IPS-NIHi11 (cell line): ENCODE measurements at regions not wholly inside any gene's neighbourhood (a gene's known extent, or its start where the extent isn't known, plus 50 kb on each side); places are given as distances from the start of the nearest gene placed in this dataset.
"Not testable (repeated sequence)": the region's sequence is repeated elsewhere in the genome, so short reads cannot be mapped to it uniquely, and the experiment has no call there.

Experiments used
- DNase-seq: peaks from one replicate; pipeline ENCODE4 v3.0.0; 2012; ENCODE audit warnings: mixed read lengths, low spot score

DNA sequence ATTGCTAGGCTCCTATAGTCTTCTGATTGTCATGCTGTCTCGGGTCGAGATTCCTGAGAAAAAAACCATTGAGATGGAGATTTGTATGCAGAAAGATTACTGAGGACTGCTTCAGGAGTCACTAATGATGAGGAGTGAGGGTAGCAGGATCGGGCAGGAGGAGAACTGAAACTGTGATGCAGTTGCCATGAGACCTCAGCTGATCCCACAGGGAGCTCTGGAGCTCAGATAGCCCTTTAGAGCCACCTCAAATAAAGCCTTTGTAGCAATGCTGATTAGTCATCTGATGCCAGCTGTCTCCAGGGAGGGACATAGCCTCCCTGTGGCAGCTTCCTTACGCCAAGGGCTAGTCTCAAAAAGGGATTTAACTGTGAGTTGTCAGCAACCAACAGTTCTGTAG lies 256.9 kb downstream of the DMAC1 start:
- peak; percentile 10 for DNase-seq

DNA sequence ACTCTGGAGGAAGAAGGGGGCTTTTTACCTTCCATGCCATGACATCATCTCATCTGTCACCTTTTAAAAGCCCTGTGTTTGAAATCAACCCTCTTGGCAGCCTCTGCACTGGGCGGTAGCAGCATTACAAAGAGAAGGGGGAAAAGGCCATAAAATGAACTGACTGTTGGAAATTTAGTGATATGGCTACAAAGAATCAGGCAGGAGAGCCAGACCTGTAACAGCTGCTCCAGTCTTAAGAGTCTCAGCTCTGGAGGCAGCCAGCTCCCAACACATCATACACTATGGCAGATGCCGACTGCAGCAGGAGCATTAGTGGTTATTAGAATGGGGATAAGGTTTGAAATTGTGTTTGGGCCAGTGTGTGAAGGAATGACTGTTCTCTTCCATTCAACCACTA lies 257.5 kb downstream of the DMAC1 start:
- no peak for DNase-seq

DNA sequence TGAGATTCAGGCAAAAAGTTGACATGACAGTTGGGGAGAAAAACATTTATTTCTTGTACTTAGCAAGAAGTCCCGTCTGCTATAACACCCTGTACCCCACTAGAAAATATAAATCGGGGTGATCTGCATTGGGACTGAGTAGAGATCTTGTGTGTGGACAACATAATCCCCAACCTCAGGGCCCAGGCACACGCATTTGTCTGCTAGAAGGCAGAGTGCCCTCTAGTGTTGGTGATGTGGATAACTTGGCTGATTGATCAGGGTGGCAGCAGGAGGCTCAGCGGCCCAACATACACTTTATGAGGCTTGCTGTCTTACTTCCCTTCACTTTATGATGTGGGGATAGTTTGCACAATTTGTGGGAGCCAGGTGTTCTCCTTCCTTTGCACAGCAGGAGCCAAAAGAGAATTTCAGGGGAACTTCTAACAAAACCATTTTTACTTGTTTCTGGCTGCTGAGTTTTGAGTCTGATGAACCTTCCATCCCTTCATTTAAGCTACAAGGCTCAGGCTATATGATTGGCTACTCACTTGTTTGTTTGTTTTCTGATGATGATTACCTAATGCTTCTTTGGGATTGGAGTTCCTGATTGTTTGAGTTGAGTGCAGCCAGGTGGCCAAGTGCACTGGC lies 263.2 kb downstream of the DMAC1 start:
- peak; percentile 73 for DNase-seq

DNA sequence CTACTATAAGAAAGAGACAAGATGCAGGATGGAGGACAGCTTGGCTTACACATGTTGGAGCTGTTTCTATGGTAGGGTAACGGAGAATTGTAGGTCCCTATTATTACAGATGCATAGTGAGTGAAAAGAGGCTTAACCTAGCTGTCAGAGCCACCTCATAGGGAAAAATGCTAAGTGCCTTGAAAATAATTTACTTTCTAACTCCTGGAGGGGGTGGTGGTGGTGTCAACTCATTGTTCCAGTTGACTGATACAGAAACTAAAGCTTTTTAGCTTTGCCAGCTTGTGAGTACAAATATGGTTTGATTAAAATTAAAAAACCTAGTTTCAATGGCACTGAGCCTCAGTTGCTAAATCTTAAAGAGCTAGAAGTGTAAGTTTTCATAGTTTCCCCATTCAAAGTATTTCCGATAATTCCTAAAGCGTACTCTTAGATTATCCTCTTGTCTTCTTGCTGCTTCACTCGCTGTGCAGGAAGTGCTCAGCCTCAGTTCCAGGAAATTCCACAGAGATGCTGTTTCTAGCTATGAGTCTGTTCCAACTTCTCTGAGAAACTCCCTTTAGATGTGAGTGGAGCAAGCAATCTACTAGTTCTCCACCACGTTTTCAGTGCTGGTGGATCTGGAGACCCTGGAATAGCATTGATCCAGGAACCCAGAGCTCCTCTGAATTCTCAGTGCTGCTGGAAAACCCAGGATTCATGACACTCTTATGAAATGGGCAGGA lies 265.2 kb downstream of the DMAC1 start:
- no peak for DNase-seq

DNA sequence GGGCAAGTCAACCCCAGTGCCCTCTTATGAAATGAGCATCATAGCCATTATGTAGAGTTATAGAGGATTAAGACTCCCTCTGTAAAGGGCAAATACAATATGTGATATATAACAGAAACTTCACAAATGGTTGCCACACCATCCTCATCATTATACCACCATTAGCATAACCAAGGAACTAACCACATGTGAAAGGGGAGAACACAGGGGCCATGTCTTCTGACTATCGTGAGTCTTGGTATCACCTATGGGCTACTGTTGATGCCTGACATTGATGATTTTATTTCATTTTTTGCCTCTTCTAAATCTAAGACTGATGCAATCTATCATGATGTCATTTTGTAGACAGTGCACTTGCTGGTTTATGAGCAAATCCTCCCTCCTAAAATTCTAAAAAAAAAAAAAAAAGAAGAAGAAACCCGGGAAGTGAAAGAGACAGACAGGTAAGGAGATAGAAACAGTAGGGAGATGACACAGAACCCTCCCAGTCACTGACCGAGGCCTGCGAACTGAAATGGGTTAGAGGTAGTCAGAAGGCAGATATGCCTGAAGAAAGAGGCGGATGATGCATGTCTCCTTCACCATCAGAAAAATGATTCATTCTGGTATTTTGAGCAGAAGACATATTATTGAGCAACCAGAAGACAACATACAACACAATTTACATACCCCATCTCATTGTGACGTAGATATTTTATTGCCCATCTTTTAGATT lies 266.0 kb downstream of the DMAC1 start:
- no peak for DNase-seq

DNA sequence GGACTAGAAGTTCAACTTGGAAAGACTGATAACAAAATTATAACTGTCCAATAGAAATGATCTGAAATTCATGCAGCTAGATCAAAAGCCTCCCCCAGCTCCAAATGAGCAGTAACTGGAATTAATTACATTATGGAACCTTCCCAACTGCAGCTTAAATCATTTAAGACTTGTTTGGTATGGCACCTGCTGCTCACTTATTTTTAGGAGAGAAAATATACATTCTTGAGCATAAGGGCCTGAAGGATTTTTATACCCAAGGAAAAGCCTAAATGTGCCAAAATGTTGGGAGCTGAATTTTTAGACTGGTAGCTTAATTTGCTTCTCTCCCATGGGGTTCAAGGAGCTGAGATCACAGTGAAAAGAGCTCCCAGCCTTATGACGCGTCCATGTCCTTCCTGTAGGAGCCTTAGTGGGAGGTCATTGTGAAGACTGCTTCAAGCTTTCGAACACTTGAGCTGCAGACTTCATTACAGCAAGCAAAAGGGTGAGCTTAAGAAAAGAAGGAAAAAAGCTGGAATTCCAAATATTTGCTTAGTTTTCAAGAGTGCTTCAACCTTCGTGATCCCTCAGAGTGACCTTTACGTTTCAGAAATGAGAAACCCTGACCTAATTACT lies 276.0 kb downstream of the DMAC1 start:
- DNase-seq: no peak

DNA sequence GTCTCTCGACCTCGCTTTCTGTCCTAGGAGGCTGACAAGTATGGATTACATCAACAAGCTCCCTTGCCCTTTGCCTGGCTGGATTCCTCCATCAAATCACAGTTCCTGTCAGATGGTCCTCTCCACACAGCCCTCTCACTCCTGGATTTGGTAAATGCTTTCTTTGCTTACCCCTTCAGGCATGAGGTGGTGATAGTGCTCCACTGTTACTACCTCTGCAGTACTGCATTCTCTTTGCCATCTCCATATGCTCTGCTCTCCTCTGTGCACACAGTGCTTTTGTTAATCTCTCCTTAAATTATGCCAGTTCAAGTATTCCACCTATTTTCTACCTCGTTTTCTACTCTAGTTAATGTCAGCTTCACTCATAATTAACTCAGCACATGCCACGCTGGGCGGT lies 279.2 kb downstream of the DMAC1 start:
- no peak for DNase-seq

DNA sequence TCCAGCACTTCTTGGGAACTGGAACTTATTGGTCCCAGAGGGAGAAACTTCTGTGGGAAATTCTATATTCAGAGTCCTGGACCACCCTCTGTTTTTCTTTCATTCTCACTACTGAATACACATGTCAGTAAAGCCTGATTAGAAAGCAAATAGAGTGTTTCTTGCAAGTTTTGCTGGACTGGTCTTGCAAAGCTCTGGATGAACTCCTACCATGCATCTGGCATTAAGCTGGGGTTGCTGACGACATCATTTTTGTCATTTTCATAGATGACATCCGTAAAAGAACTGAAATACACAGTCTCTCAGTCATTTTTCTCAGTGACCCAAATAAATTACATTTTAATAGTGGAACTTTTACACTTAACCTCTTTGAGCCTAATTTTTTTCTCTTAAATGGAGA lies 283.2 kb downstream of the DMAC1 start:
- DNase-seq: no peak

DNA sequence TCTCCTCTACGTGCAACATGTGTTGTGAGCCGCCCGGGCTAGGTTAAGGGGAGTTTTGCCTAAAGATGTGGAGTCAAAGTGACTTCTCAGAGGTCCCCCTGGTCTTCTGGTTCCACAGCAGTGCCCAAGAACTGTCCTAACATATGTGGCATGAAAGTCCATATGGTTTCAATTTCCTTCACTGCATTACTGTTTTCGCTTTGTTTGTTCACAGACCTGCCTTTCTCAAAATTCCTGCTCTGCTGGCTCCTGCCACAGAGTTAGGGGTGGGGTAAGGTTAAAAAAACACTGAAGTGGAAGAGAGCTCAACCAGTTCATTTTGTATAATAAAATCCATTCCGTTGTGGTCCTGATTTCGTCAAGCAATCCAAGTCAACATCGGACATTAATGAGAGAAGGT lies 289.4 kb downstream of the DMAC1 start:
- DNase-seq: no peak

DNA sequence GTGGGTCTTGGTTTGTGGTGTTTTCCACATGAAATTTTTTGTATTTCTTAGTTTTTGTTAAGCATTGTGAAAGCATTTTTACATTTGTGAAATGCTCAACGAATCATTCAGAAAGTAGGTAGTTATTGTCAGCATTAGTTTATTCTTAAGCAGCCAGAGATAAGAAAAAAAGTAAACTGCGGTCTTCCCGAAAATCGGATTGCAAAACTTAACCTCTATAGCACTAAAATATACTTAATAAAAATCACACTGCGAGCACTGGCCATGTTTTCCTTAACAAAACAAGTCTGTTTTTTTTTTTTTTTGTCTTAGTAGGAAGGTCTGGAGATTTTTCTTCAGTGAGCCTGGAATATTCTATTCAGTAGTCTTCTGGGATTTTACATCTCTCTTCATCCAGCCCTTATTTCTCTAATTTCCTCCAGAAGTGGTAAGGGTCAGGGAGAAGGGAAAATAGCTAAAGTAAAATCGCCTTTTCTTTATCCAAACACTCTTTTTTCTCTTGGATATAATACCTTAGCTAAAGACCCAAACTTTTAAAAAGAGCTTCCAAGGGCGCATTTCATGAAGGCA lies 289.9 kb downstream of the DMAC1 start:
- no peak for DNase-seq

DNA sequence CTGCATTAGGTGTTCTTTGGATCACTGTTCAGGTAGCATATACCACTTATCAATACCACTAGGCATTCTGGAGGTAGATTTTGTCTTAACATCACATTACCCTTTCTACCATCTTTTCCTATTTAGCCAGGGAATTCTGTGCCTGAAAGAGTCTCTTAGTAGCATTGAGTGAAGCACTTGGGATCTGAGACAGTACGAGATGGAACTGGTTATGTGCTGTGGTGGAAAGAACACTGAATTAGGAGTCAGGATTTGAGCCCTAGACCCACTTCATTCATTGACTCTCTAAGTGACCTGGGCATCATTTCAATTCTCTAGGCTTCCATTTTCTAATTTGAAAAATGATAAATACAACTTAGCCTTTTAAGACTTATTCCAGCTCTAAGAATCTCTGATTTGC lies 291.1 kb downstream of the DMAC1 start:
- DNase-seq: no peak

DNA sequence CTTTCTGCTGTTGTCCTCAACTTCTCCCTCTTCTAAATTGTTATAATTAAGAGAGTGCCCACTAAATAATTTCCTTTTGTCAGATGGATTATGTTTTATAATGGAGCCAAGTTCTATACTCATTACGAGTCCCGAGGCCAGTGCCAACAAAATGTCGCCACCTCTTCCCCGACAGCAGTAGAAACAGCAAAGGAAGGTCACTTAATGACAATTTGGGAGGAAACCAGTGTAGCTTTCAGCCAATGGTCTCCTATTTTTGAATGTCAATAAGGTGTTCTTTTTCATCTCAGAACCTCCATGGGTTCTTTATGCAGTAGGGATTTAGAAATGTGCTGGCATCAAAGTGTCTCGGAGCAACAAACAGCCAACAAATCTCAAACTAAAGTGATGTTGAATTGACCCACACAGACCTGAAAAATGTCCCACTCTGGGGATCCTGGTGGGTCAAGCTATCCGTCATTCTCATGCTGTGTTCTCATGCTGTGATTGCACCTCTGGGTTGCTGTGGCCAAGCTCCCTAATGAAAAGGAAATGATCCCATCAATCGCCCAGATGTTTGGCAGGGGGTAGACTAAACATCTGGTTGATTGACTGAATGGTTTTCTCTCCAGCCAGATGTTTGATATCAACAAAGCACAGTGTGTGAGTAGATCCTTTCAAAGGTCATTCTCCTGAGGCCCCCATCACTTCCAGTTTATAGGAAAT lies 291.9 kb downstream of the DMAC1 start:
- no peak for DNase-seq

DNA sequence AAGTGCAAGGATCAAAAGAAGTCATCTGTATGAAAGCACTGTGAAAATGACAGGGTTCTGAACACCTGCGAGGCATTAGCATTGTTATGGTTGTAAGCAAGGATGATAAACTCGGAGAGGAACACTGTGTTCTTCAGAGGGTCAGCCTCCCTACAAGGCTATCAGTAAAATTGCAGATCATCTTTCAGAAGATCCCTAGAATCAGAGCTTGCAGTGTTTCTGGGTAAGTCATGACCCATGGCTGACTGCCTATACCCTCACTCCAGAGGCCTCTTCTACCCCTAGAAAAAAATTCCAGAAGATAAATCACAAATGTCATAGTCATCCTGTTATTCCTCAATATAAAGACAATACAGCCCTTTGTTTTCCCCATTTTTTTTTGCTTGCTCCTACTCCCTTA lies 292.6 kb downstream of the DMAC1 start:
- no peak for DNase-seq

DNA sequence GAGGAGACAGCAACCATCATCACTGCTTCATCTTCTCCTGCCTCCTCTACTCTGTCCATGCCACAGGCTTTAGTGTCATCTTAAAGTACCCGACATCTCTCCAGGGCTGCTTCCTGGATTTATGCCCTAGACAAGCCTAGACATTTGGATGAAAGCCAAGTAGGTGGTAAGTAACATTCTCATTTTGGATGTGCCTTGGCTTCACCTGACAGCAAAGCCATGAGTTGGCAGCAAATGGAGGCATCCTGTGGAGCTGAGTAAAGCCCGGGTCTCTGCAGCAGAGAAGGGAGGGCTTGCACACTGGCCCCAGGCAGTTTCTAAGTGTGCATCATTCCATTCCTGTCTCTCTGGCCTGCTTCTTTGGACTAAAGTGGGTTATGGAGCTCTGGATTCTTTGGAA lies 299.1 kb downstream of the DMAC1 start:
- DNase-seq: no peak

DNA sequence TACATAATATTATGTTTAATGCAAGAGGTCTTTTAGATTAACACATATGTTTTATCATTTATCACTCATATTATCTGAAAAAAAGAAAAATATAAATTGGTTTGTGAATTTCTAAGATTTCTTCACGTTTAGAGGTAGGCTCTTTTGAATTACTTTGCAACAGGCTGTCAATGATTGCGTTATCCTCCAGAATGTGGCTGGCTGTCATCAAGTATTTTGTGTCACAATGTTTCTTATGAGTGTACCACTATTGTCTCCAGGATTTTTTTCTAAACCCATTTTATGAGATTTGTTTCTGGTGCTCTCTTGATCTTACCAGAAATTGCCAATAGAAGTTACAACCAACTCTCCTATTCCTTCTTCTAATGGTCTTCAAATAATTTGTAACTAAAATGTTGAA lies 307.9 kb downstream of the DMAC1 start:
- DNase-seq: no peak

DNA sequence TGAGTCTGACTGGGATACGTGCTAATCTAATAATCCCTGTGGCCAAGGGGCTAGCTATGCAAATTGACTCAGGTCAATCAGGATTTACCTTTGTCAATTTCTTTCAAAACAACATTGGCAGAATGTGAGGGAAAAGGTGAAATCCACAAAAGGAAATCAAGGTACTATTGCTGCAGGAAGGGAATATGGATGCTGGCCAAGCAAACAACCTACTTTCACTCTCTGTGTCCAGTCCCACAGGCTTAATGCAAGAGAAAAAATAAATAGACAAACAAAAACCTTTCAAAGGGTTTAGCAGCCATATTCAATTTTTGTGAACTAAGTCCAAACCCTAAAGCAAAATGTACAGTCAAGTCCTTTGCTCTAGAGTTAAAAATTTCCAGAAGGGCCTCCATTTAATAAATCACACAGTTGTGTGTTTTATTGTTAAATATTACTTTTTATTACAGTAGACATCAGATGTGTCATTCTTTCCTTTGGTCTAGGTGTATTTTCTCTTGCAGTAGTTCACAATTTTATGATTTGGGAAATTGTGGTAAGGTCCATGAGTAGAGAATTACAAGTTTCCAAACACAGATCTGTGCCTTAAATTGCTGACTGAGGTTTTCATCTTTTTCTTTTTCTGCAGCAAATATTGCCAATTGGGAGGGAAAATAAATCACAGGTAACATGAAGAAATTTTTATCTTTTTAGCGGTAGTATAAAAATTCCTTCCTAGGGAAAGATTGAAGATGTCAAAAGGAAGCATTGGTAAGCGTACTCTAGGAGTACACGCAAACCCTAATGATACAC lies 309.1 kb downstream of the DMAC1 start:
- DNase-seq: no peak

DNA sequence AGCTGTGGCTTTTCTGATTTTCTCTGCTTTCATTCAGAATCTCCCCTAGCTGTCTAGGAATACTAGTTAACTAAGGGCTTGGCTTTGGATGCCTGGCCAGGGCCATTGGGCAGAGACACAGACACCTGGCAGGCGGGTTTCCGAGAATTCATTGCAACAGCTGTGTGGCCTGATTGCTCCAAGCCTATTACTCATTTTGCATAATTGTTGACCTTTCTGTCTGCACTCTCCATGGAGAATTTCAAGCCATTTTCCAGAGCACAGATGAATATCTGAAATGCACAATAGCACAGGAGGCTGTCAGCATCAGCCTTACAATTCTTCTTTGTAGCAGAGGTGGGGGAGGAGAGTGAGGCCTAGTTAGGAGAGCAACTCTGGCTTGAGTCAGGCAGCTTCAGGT lies 310.5 kb downstream of the DMAC1 start:
- no peak for DNase-seq

DNA sequence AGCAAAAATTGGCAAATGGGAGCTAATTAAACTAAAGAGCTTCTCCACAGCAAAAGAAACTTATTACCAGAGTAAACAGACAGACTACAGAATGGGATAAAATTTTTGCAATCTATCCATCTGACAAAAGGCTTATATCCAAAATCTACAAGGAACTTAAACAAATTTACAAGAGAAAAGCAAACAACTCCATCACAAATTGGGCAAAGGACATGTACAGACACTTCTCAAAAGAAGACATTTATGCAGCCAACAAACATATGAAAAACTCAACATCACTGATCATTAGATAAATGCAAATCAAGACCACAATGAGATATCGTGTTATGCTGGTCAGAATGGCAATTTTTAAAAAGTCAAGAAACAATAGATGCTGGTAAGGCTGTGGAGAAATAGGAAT lies 315.6 kb downstream of the DMAC1 start:
- DNase-seq: not testable (repeated sequence)

DNA sequence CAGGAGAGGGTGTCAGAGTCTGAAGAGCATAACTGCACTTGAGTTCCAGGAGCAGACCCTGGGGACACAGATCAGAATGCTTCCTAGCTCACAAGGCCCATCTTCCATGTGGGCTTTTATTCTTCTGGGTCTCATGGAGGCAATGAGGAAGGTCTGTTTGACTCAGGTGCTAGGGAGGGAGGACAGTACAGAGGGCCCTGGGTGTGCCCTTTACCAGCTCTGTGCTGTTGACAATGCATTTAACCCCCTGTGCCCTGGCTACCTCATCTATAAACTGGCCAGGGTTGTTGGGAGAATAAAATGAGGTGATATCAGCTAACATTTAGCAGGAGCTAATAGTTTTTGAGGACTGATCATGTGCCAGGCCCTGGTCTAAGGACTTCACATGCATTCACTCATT lies 318.0 kb downstream of the DMAC1 start:
- DNase-seq: no peak

DNA sequence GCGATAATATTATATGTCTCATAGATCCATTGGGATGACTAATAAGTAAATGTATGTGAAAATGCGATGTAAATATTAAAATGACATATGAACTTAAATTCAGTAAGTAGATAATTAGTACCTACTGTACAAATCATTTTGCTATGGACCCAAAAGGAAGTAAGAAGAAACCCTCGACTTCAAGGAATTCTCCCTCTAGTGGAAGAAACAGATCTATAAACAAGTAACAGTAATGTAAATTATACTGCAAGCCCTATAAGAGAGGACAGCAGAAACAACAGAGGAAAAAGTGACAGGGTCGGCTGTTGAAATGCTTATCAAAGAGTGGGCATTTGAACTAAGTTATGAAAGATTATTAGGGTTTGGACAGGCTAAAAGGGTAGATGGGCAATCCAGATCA lies 320.3 kb downstream of the DMAC1 start:
- DNase-seq: peak; percentile 11

DNA sequence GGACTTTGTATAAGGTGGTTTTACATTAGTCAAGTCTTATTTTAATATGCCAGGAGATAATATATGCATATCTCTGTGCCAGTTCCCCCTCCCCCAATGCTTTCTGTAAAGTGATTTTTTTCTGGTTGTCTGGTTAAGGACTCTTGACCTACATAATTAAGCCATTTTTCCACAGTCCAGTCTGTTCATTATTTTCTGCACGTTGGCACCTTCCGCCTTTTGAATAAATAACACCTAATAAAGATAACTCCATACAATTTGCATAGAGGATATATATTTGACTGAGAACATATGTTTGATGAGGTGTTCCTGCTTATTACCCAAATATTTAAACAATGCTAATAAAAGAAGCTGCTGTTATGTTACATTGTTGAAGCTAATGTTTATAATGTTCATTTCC lies 320.9 kb downstream of the DMAC1 start:
- no peak for DNase-seq
